ENCODE measurements at regions not wholly inside any gene's neighbourhood (a gene's known extent, or its start where the extent isn't known, plus 50 kb on each side); places are given as distances from the start of the nearest gene placed in this dataset.

- Histone ChIP-seq H3K9me3 (ENCODE audit: low read length) (no peaks in the 10 kb centered on the region), H3K27ac (ENCODE audit: low read length) (no peak overlapping the region), H3K9me2 (replicated peaks; ENCODE audit: low read length) (no peaks in the 10 kb centered on the region), H3K4me3 (ENCODE audit: low read length) (no peak overlapping the region), H2AFZ (ENCODE audit: low read length) (no peak overlapping the region), H3K9ac (ENCODE audit: low read length) (no peak overlapping the region), H3K79me2 (ENCODE audit: low read length) (no peaks in the 10 kb centered on the region), H3K27me3 (ENCODE audit: low read length) (peaks cover 21% of the 10 kb centered on the region; the same call in 1 of the 2 replicates), H4K20me1 (ENCODE audit: low read length) (no peaks in the 10 kb centered on the region), H3F3A (ENCODE audit: low read length, unreplicated experiment) (no peaks in the 10 kb centered on the region), H3K36me3 (ENCODE audit: low read depth, low read length) (no peaks in the 10 kb centered on the region), H3K4me1 (ENCODE audit: insufficient read depth, low read length) (no peaks in the 10 kb centered on the region), H3K4me2 (ENCODE audit: low read length) (no peak overlapping the region)
- no peak for TF ChIP-seq EZH2phosphoT487 (IDR thresholded peaks at IDR 0.05; ENCODE audit: borderline replicate concordance, low read length)
- no peak for TF ChIP-seq CTCF (conservative IDR thresholded peaks at IDR 0.05; ENCODE audit: low read depth, low read length)
- TF ChIP-seq EZH2 (IDR thresholded peaks at IDR 0.05; ENCODE audit: low read length, unreplicated experiment): no peak
- intact Hi-C loops (cut with micrococcal nuclease): no loop called here
- DNase-seq (no peak), ATAC-seq (no peak)
- BruUV-seq (replicated peaks): no TSS peak
- POLR2A ChIA-PET (ENCODE audit: unreplicated experiment): no interaction called here
- CTCF ChIA-PET: no interaction called here
These were observed 776.0 kb downstream of the TFAP2A start for GRCh38 chr6:9638861-9639260.

- H3K9me2 ChIP-seq (replicated peaks; ENCODE audit: low read length): no peaks in the 10 kb centered on the region
These were observed 780.1 kb downstream of the TFAP2A start for GRCh38 chr6:9634776-9635175.

GRCh38 chr6:9632026-9632425 lies 782.8 kb downstream of the TFAP2A start:
- H3K9me2 ChIP-seq (replicated peaks; ENCODE audit: low read length): no peaks in the 10 kb centered on the region
- H3K4me2 ChIP-seq (ENCODE audit: low read length): no peak overlapping the region
- TF ChIP-seq EZH2phosphoT487 (IDR thresholded peaks at IDR 0.05; ENCODE audit: borderline replicate concordance, low read length) (no peak), EZH2 (IDR thresholded peaks at IDR 0.05; ENCODE audit: low read length, unreplicated experiment) (no peak), CTCF (conservative IDR thresholded peaks at IDR 0.05; ENCODE audit: low read depth, low read length) (no peak)
- CTCF ChIA-PET: no interaction called here
- ATAC-seq (no peak), DNase-seq (no peak)
- no peak overlapping the region for H2AFZ ChIP-seq (ENCODE audit: low read length)
- no peaks in the 10 kb centered on the region for H4K20me1 ChIP-seq (ENCODE audit: low read length)
- POLR2A ChIA-PET (ENCODE audit: unreplicated experiment): no interaction called here
- no peak overlapping the region for H3K27ac ChIP-seq (ENCODE audit: low read length)
- no peaks in the 10 kb centered on the region for H3K36me3 ChIP-seq (ENCODE audit: low read depth, low read length)
- no peaks in the 10 kb centered on the region for H3K79me2 ChIP-seq (ENCODE audit: low read length)
- intact Hi-C loops (cut with micrococcal nuclease): no loop called here
- no TSS peak for BruUV-seq (replicated peaks)
- H3K9ac ChIP-seq (ENCODE audit: low read length): no peak overlapping the region
- no peaks in the 10 kb centered on the region for H3F3A ChIP-seq (ENCODE audit: low read length, unreplicated experiment)
- no peaks in the 10 kb centered on the region for H3K27me3 ChIP-seq (ENCODE audit: low read length)
- no peaks in the 10 kb centered on the region for H3K9me3 ChIP-seq (ENCODE audit: low read length)
- no peaks in the 10 kb centered on the region for H3K4me1 ChIP-seq (ENCODE audit: insufficient read depth, low read length)
- H3K4me3 ChIP-seq (ENCODE audit: low read length): no peak overlapping the region

More at GRCh38 chr6:9634776-9635175, 780.1 kb downstream of the TFAP2A start:
- Histone ChIP-seq H3K4me2 (ENCODE audit: low read length) (no peak overlapping the region), H3K79me2 (ENCODE audit: low read length) (no peaks in the 10 kb centered on the region), H3K9me3 (ENCODE audit: low read length) (no peaks in the 10 kb centered on the region), H3K4me3 (ENCODE audit: low read length) (no peak overlapping the region), H3K27ac (ENCODE audit: low read length) (no peak overlapping the region), H4K20me1 (ENCODE audit: low read length) (no peaks in the 10 kb centered on the region), H3F3A (ENCODE audit: low read length, unreplicated experiment) (no peaks in the 10 kb centered on the region), H2AFZ (ENCODE audit: low read length) (no peak overlapping the region), H3K9ac (ENCODE audit: low read length) (no peak overlapping the region), H3K4me1 (ENCODE audit: insufficient read depth, low read length) (no peaks in the 10 kb centered on the region), H3K27me3 (ENCODE audit: low read length) (peaks cover 13% of the 10 kb centered on the region; the same call in 1 of the 2 replicates), H3K36me3 (ENCODE audit: low read depth, low read length) (no peaks in the 10 kb centered on the region)
- CTCF ChIA-PET: no interaction called here
- TF ChIP-seq EZH2phosphoT487 (IDR thresholded peaks at IDR 0.05; ENCODE audit: borderline replicate concordance, low read length) (no peak), EZH2 (IDR thresholded peaks at IDR 0.05; ENCODE audit: low read length, unreplicated experiment) (no peak), CTCF (conservative IDR thresholded peaks at IDR 0.05; ENCODE audit: low read depth, low read length) (no peak)
- DNase-seq (no peak), ATAC-seq (no peak)
- POLR2A ChIA-PET (ENCODE audit: unreplicated experiment): no interaction called here
- BruUV-seq (replicated peaks): no TSS peak
- intact Hi-C loops (cut with micrococcal nuclease): no loop called here

All from PC-3 (cell line).